HCT116 (cell line): ENCODE measurements at regions not wholly inside any gene's neighbourhood (a gene's known extent, or its start where the extent isn't known, plus 50 kb on each side); places are given as distances from the start of the nearest gene placed in this dataset.

ENCODE experiments used
- ATF3 ChIP-seq: IDR thresholded peaks from 2 replicates; pipeline ENCODE4 v1.6.1; 2012
- CEBPB ChIP-seq: IDR thresholded peaks from 2 replicates; pipeline ENCODE4 v1.6.1; 2012; ENCODE audit warnings: low read depth
- ELF1 ChIP-seq: IDR thresholded peaks from 2 replicates; pipeline ENCODE4 v1.6.1; 2012; ENCODE audit warnings: low read depth, borderline replicate concordance
- EZH2 ChIP-seq: fragments of 200-600 bp; sonication (generic); IDR thresholded peaks from 2 replicates; pipeline ENCODE4 v1.6.1; 2017; ENCODE audit warnings: antibody characterized with exemption, mixed run types
- POLR2A ChIP-seq: IDR thresholded peaks from 2 replicates; pipeline ENCODE4 v1.7.0; 2011; ENCODE audit warnings: borderline replicate concordance; ENCODE audit not compliant: insufficient read depth, insufficient read length; ENCODE audit errors: extremely low read depth
- POLR2AphosphoS5 ChIP-seq: IDR thresholded peaks from 2 replicates; pipeline ENCODE4 v1.6.1; 2011; ENCODE audit warnings: mild to moderate bottlenecking, low read depth, low read length, moderate library complexity
- RAD21 ChIP-seq: IDR thresholded peaks from 2 replicates; pipeline ENCODE4 v1.6.1; 2012; ENCODE audit warnings: low read depth, mild to moderate bottlenecking
- REST ChIP-seq: IDR thresholded peaks from 2 replicates; pipeline ENCODE4 v1.6.1; 2012; ENCODE audit warnings: low read depth
- TCF7L2 ChIP-seq: IDR thresholded peaks from 2 replicates; pipeline ENCODE4 v1.7.0; 2011; ENCODE audit warnings: borderline replicate concordance, inconsistent platforms; ENCODE audit not compliant: insufficient read depth, insufficient read length; ENCODE audit errors: extremely low read depth
- YY1 ChIP-seq: IDR thresholded peaks from 2 replicates; pipeline ENCODE4 v1.6.1; 2011; ENCODE audit warnings: low read length, low read depth, moderate library complexity, mild to moderate bottlenecking; ENCODE audit not compliant: insufficient replicate concordance; ENCODE audit errors: extremely low read depth
- ZBTB33 ChIP-seq: IDR thresholded peaks from 2 replicates; pipeline ENCODE4 v1.6.1; 2011; ENCODE audit warnings: mild to moderate bottlenecking, low read length, moderate library complexity; ENCODE audit not compliant: insufficient replicate concordance; ENCODE audit errors: extremely low read depth

GRCh38 chr1:228989992-228990827 lies 254.9 kb downstream of the RHOU start (continued):
- no peak for TF ChIP-seq ZBTB33
- TF ChIP-seq TCF7L2 = no peak
- no peak for TF ChIP-seq POLR2AphosphoS5
- TF ChIP-seq CEBPB = no peak
- TF ChIP-seq REST = no peak
- no peak for TF ChIP-seq ATF3
- TF ChIP-seq ELF1 = no peak
- TF ChIP-seq POLR2A = no peak
- TF ChIP-seq EZH2 = no peak
- TF ChIP-seq YY1 = no peak
- TF ChIP-seq RAD21 = no peak
